HUES48 (cell line): ENCODE measurements at regions not wholly inside any gene's neighbourhood (a gene's known extent, or its start where the extent isn't known, plus 50 kb on each side); places are given as distances from the start of the nearest gene placed in this dataset.

Source experiments
- H3K27ac ChIP-seq: one replicate; pipeline ENCODE4 v1.7.0; 2013; ENCODE audit warnings: low read depth, low read length, inconsistent platforms
- H3K27me3 ChIP-seq: 2 replicates; pipeline ENCODE4 v1.6.1; 2013; ENCODE audit warnings: mild to moderate bottlenecking, low read length; ENCODE audit not compliant: control insufficient read depth, insufficient read depth
- H3K36me3 ChIP-seq: 2 replicates; pipeline ENCODE4 v1.6.1; 2013; ENCODE audit warnings: low read length; ENCODE audit not compliant: control insufficient read depth, insufficient read depth
- H3K4me1 ChIP-seq: 2 replicates; pipeline ENCODE4 v1.6.1; 2013; ENCODE audit warnings: mild to moderate bottlenecking, low read length; ENCODE audit not compliant: control insufficient read depth, insufficient read depth
- H3K4me3 ChIP-seq: 2 replicates; pipeline ENCODE4 v1.5.1; 2013; ENCODE audit warnings: mild to moderate bottlenecking, low read depth, low read length
- H3K9ac ChIP-seq: 2 replicates; pipeline ENCODE4 v1.6.1; 2013; ENCODE audit warnings: mild to moderate bottlenecking, low read depth, low read length, moderate library complexity
- H3K9me3 ChIP-seq: 2 replicates; pipeline ENCODE4 v1.6.1; 2013; ENCODE audit warnings: low read length; ENCODE audit not compliant: control insufficient read depth, insufficient read depth

GRCh38 chr6:25002326-25003091, 66.7 kb upstream of the RIPOR2 start:
- Histone ChIP-seq H3K4me3 (no peak overlapping the region), H3K9ac (no peak overlapping the region), H3K27ac (no peak overlapping the region)

GRCh38 chr6:25004357-25004756, 68.6 kb upstream of the RIPOR2 start:
- Histone ChIP-seq H3K36me3 (no peaks in the 10 kb centered on the region), H3K9me3 (no peaks in the 10 kb centered on the region), H3K4me1 (peaks cover 7% of the 10 kb centered on the region; the same call in 1 of the 2 replicates), H3K9ac (no peak overlapping the region), H3K4me3 (no peak overlapping the region), H3K27me3 (no peaks in the 10 kb centered on the region), H3K27ac (no peak overlapping the region)

More at GRCh38 chr6:25002326-25003091, 66.7 kb upstream of the RIPOR2 start:
- no peaks in the 10 kb centered on the region for H3K9me3 ChIP-seq
- peaks cover 24% of the 10 kb centered on the region for H3K4me1 ChIP-seq
- no peaks in the 10 kb centered on the region for H3K36me3 ChIP-seq
- no peaks in the 10 kb centered on the region for H3K27me3 ChIP-seq

DNA sequence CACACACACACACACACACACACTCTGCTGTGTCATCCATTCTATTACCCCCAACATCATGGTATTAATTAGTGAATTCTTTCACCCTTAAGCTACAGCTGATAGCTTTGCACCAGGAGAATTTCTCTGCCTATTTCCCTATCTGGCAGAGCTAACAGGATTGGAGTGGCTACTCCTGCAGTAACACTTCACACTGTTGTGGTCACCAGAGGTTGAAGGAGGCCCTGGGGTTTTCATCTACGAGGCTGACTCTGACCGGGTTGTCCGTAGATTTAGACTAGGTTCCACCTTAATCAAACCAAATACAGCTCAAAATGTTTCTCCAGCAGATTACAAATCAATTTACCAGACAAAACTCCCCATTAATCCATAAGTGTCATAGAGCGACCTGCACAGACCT, 69.2 kb upstream of the RIPOR2 start:
- H3K36me3 ChIP-seq, result no peaks in the 10 kb centered on the region
- no peak overlapping the region for H3K9ac ChIP-seq
- no peaks in the 10 kb centered on the region for H3K9me3 ChIP-seq
- H3K4me1 ChIP-seq, result peaks cover 7% of the 10 kb centered on the region; the same call in 1 of the 2 replicates
- no peaks in the 10 kb centered on the region for H3K27me3 ChIP-seq
- no peak overlapping the region for H3K27ac ChIP-seq
- H3K4me3 ChIP-seq, result no peak overlapping the region

DNA sequence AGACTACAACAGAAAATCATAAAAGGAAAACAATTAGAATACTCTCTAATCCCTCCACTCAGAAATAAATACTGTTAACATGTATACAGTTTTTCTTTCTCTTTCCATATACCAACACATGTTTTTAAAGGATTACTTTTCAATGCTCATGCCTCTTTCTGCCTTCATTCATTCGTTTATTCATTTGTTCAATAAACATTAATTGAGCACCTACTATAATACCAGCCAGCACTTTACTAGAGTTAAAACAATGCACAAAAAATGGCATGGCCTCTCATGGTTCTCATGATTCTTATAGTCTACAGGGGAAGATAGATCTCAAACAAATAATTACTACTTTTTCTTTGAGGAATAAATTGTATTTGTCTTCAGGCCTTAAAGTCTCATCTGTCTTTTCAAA, 70.3 kb upstream of the RIPOR2 start:
- H3K27ac ChIP-seq, result no peak overlapping the region

GRCh38 chr6:25006565-25007001, 70.8 kb upstream of the RIPOR2 start:
- Histone ChIP-seq H3K9ac (no peak overlapping the region), H3K27me3 (no peaks in the 10 kb centered on the region), H3K4me3 (no peak overlapping the region), H3K4me1 (peaks cover 7% of the 10 kb centered on the region; the same call in 1 of the 2 replicates), H3K9me3 (no peaks in the 10 kb centered on the region), H3K36me3 (no peaks in the 10 kb centered on the region), H3K27ac (no peak overlapping the region)

More for the DNA sequence above, 70.3 kb upstream of the RIPOR2 start:
- H3K4me1 ChIP-seq, result peaks cover 7% of the 10 kb centered on the region; the same call in 1 of the 2 replicates
- no peak overlapping the region for H3K4me3 ChIP-seq
- H3K27me3 ChIP-seq, result no peaks in the 10 kb centered on the region
- no peaks in the 10 kb centered on the region for H3K9me3 ChIP-seq
- no peak overlapping the region for H3K9ac ChIP-seq
- no peaks in the 10 kb centered on the region for H3K36me3 ChIP-seq

DNA sequence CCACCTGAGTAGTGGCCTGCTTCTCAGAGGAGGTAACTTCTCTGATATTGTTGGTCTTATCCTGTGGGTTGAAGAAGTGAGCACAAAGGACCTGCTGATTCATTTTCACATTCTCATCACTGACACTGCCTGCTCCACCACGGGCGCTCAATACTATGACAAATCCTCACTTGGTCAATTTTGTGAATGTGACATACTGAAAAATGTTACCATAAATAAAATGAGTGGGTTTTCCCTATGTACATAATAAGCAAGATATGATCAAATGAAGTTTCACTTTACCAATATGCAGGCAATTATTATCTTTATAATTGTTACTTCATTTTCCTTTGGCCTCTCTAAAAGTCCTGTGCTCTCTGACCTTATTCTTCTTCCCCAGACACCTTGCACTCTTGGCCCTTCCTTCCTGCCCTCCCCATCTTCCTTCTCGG, 71.5 kb upstream of the RIPOR2 start:
- Histone ChIP-seq H3K4me3 (no peak overlapping the region), H3K9ac (no peak overlapping the region), H3K9me3 (no peaks in the 10 kb centered on the region), H3K4me1 (peaks cover 7% of the 10 kb centered on the region; the same call in 1 of the 2 replicates), H3K36me3 (no peaks in the 10 kb centered on the region), H3K27me3 (no peaks in the 10 kb centered on the region), H3K27ac (no peak overlapping the region)

DNA sequence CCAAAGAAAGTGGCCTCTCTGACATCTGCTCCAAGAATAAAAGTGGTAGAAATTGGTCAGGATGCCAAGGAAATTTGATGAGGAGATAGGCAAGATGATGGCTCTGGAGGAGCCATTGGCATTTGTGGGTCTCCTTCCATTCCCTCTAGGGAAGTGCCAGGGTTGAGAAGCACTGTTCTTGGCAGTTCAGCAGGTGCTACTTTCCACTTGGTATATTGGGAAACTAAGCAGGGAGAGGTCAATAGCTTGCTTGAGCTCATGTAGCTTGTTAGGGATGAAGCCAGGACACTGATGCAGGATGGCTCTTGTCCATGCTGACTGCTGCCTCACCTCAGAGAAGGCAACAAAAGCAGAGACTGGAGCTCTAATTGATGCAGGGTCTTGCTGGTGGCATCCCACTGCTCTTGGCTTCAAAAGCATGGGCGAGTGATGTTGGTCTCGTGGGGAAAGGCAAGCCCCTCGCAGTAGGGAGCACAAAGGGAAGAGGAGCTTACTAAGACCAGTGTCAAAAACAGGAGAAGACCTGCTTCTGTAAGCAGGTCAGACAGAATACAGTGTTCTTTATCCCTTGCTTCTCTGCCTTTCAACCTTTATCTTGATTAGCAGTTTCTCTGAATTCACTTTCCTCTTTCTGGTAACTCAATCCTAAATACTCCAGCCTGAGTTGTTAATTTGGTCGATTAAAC, 73.1 kb upstream of the RIPOR2 start:
- Histone ChIP-seq H3K27me3 (no peaks in the 10 kb centered on the region), H3K36me3 (no peaks in the 10 kb centered on the region), H3K27ac (no peak overlapping the region), H3K4me1 (peaks cover 7% of the 10 kb centered on the region; the same call in 1 of the 2 replicates), H3K9ac (no peak overlapping the region), H3K9me3 (no peaks in the 10 kb centered on the region), H3K4me3 (no peak overlapping the region)

GRCh38 chr6:25009393-25009710, 73.6 kb upstream of the RIPOR2 start:
- H3K36me3 ChIP-seq, result no peaks in the 10 kb centered on the region
- H3K27ac ChIP-seq, result no peak overlapping the region
- peaks cover 7% of the 10 kb centered on the region; the same call in 1 of the 2 replicates for H3K4me1 ChIP-seq
- H3K9me3 ChIP-seq, result no peaks in the 10 kb centered on the region
- H3K9ac ChIP-seq, result no peak overlapping the region
- H3K4me3 ChIP-seq, result no peak overlapping the region
- no peaks in the 10 kb centered on the region for H3K27me3 ChIP-seq

DNA sequence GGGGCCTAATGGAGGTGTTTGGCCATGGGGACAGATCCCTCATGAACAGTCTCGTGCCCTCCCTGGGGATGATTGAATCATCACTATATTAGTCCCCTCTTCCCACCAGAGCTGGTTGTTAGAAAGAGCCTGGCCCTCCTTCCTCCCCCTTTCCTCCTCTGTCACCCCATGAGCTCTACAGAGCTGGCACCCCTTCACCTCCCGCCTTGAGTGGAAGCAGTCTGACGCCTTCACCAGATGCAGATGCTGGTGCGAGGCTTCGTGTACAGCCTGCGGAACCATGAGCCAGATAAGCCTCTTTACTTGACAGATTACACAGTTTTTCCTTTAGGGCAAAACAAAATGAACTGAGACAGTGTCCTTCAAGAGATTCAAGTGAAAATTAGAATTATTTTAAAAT, 74.4 kb upstream of the RIPOR2 start:
- Histone ChIP-seq H3K9me3 (no peaks in the 10 kb centered on the region), H3K36me3 (no peaks in the 10 kb centered on the region), H3K27me3 (no peaks in the 10 kb centered on the region), H3K9ac (no peak overlapping the region), H3K4me1 (peaks cover 7% of the 10 kb centered on the region), H3K4me3 (no peak overlapping the region), H3K27ac (no peak overlapping the region)

DNA sequence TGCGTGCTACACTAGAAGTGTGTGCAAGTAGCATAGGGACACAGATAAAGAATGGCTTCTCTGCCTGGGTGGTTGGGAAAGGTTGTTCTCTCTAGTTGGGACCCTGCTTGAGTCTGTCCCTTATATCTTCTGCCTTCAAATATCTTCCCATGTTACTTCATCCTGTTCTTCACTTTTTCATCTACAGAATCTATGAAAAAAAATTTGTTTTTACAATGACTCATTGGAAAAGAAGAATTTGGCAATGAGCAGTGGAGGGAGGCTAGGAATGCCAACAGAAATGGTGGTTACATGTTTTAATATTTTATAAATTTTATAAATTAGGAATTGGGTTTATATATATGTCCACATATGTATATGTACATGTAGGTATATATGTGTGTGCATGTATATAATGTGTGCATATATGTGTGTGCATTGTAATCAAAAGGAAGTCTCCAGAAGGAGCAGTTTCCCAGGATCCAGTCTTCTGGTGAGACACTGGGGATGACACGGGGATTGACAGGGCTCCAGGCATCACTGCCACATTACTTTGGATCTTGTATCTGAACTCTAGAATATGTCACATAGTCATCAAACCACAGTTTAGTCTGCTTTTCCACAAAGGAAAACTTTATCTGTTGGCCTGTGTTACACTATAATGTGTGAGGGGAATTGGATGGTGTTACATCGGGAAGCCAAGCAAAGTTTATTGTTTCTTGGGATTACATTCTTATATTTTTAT, 75.3 kb upstream of the RIPOR2 start:
- H3K9ac ChIP-seq, result no peak overlapping the region
- H3K27ac ChIP-seq, result no peak overlapping the region

DNA sequence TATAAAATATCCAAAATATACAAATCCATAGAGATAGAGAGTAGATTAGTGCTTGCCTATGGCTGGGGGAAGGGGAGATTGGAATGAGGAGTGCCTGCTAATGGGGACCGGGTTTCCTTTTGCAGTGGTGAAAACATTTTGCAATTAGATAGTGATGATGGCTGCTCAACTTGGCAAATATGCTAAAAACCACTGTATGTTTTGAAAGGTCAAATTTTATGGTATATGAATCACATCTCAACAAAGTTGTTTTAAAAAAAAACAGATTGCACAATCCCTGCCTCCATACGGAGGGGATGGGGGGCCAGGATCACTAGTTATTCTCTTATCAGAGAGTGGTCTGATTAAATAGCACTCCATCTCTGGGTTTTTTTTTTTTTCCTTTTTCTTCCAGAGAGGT, 76.9 kb upstream of the RIPOR2 start:
- peaks cover 17% of the 10 kb centered on the region for H3K4me1 ChIP-seq
- no peaks in the 10 kb centered on the region for H3K27me3 ChIP-seq
- no peaks in the 10 kb centered on the region for H3K36me3 ChIP-seq
- H3K27ac ChIP-seq, result no peak overlapping the region
- no peak overlapping the region for H3K4me3 ChIP-seq
- no peak overlapping the region for H3K9ac ChIP-seq
- H3K9me3 ChIP-seq, result no peaks in the 10 kb centered on the region

More for the DNA sequence above, 75.3 kb upstream of the RIPOR2 start:
- Histone ChIP-seq H3K4me1 (peaks cover 7% of the 10 kb centered on the region), H3K36me3 (no peaks in the 10 kb centered on the region), H3K9me3 (no peaks in the 10 kb centered on the region), H3K4me3 (no peak overlapping the region), H3K27me3 (no peaks in the 10 kb centered on the region)
